ACHN (cell line): ENCODE measurements at regions not wholly inside any gene's neighbourhood (a gene's known extent, or its start where the extent isn't known, plus 50 kb on each side); places are given as distances from the start of the nearest gene placed in this dataset.

Experiments used
- DNase-seq: peaks from one replicate; pipeline ENCODE4 v3.0.0-alpha.2; 2015
- in situ Hi-C: cut with HindIII; loops from 2 replicates; pipeline ENCODE4 v1.10.0; 2017; ENCODE audit warnings: low sequenced_read_pairs, low pct_ligation_motif_present, low pct_unique_long_range_greater_than_20kb

DNA sequence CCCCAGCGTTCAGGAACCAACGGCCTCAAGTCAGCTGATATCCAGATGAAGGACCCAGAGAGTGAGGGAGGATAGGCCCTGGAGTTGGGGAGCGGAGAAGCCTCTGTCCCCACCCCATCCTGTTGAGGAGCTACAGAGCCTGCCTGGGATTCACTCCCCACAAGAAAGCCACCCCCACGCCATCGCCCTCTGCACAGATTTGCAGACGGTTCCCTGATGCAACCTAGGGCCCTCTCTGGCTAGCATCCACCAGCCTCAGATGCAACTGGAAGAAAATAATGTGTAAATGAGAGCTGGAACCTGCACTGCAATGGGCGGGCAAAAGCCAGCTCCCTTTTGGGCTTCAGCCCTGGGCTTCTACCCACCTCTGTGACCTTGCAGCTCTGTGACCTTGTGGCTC lies 185.6 kb downstream of the BCOR start:
- in situ Hi-C loops: no loop called here
- no peak for DNase-seq

DNA sequence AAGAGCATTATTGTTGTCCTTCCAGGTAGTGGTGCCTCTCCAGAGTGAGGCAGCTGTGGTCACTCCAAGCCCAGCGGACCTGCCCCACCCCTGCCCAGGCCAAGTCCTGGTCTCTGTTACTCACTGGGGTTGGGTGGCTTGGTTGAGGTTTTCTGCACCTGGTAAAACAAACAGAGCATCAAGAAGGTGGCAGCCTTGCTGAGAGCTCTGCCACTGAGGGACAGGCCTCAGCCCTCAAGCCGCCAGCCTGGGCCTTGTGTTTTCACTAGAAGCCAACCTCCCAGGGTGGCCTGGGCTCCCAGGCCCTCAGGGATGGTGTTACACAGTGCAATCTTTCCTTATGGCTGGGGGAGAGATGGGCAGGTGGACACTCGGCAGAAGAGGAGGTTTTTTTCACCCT lies 182.7 kb downstream of the BCOR start:
- DNase-seq: no peak
- in situ Hi-C loops: no loop called here

DNA sequence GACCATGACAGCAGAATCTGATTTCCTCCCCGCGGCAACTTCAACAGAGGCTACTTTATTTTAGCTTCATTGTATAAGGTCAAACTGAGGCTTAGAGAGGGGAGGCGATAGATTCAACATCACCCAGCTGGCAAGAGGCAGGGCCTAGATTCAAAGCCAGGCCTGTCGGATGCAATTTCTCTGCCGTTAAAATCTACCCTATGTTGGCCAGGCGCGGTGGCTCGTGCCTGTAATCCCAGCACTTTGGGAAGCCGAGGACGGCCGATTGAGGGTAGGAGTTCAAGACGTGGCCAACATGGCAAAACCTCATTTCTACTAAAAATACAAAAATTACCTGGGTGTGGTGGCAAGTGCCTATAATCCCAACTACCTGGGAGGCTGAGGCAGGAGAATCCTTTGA lies 182.2 kb downstream of the BCOR start:
- in situ Hi-C loops: no loop called here
- DNase-seq: no peak

DNA sequence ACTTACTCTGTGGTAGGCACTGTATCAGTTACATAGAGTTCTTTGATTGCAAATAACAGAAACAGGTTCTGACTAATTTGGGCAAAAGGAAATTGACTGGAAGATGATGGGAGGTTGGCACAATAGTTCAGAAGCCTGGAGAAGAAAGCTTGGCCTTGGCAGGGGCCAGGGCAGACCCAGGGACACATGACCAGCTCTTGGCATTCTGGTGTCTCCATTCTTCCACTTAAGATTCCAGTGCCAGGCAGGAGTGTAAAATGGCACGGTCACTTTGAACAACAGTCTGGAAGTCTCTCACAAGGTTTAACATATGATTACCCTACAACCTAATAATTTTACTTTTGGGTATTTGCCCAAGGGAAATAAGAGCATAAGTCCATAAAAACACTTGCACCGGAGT lies 175.9 kb downstream of the BCOR start:
- in situ Hi-C loops: no loop called here
- DNase-seq: no peak

DNA sequence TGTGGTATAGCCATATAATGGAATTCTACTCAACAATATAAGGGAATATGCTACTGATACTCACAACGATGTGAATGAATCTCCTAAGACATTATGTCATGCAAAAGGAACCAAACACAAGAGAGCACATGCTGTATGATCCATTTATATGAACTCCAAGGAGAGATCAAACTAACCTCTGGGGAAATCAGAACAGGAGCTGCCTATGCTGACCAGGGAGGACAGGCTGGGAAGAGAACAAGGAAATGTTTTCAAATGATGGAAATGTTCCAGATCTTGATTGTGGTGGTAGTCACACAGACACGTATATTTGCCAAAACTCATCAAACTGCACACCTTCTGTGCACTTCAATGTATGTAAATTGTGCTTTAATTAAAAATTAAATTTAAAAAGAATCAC lies 175.3 kb downstream of the BCOR start:
- DNase-seq: no peak

DNA sequence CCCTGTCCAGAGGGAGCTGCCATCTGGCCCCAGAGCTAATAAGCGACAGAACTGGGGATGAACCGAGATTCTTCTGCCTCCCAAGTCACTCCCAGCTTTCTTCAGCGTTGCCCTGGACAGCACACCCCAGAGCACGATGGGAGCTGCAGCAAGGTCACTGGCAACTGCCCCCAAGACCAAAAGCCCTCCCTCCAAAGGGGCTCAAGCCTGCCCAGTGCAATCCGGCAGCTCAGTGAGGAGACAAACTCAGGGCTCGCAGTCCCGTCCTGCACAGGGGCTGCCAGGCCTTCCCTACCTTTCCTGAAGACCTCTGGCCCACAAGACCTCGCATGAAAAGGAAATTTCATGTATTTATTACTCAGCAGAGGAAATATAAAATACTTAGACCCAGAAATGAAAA lies 174.8 kb downstream of the BCOR start:
- DNase-seq: no peak
- in situ Hi-C loops: no loop called here

More for the DNA sequence above, 175.3 kb downstream of the BCOR start:
- in situ Hi-C loops: no loop called here

DNA sequence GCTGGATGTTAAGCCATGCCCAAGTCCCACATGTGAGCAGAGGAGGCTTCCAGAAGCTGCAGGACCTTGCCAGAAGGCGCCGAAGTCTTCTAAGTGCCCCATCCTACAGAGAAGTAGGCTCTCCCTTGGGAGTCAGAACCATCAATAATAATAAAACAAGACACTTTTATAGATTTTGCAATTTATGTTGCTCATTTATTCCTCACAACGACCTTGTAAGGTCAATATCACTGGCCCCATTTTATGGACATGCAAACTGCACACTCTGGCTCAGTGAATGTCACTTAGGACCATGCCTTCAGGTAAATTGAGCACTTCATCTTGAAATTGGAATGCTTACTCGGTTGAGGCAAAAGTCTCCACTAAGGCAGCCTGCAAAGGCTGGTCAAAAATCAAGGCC lies 170.4 kb downstream of the BCOR start:
- in situ Hi-C loops: no loop called here

DNA sequence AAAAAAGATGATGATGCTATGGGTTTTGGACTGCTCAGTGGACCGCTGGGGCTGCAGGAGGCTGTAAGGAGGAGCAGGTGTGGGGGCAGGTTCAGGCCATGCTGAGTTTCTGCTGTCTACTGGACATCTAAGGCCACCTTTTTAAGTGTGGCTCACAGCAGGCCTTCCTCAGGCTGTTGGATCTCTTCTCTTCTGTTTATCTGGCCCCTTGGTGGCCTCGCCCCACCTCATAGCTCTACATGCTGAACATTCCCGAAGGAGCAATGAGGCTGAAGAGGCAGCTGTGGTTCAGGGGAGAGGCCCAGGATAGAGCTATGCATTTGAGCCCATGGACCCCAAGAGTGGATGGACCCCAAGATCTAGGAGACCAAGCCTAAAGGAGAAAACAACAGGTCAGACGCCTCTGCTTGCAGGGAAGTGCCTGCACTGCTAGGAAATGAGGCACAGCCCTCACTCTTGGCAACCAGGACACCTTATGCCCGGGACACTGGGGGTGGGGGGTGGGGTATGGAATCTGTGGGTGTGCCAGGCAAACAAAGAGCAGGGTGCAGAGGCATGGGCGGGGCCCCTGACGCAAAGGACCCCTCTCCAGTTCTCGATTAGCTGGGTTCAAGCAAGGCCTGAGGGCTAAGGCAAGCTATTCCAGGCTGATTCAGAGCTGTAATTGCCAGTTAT lies 168.9 kb downstream of the BCOR start:
- in situ Hi-C loops: no loop called here
- no peak for DNase-seq

More for the DNA sequence above, 170.4 kb downstream of the BCOR start:
- DNase-seq: no peak

DNA sequence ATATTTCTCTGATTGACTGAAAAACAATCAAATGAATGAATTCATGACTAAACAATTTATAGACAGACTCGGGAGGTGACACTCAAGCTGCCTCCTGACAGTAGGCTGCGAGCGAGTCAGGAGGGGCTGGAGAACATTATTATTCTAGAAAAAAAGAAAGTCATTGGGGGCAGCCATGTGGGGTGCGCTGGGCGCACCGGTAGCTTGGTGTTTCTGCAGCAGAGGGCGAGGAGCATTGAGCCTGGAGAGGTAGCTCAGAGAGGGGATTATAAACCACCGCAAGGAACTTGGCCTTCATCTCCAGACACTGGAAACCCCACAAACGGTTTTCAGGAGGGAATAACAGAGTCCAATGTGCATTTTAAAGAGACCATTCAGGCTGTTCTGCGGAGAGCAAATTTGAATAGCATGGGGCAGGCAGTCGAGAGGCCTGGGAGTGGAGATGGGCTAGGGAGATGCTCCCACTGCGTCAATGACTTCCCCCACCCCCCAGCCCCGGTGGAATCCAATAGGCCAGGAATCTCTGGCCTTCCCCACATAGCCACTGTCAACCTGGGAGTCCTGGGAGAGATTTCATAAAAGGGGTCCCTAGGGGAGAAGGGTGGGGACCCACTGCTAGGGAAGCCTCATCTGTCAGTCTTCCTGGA lies 168.3 kb downstream of the BCOR start:
- in situ Hi-C loops: no loop called here

DNA sequence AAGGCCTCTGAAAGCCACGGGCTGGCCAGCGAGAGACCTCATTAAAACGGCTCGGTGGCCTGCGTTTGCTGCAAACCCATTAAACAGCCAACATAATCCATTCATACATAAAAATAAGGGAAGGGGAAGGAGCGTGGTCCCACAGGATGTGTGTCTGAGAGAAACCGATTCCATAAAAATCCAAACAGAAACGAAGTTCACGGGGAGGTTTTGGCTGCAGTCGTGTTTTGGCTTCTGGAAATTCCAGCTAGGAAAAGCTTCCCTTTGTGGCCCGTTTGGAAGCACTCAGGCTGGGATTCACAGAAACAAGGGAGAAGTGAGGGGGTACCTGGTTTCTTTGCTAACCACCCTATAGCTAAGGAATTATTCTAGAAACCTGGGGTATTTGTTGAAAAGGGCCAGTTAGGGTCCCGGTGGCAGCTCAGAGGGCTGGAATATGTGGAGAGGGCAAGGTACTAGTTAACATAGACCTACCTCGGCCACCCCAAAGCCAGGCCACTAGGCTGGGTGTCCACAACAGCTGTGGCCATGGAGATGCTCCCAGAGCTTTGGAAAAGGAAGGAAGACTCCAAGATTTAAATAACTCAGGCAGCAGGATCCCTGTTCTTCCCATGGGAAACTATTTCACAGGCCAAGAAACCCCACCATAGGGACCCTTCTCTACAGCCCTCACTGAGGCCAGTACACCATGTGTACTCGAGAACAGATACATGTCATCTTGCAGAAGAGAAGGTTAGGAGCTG lies 166.8 kb downstream of the BCOR start:
- in situ Hi-C loops: no loop called here
- no peak for DNase-seq

More for the DNA sequence above, 168.3 kb downstream of the BCOR start:
- DNase-seq: no peak

DNA sequence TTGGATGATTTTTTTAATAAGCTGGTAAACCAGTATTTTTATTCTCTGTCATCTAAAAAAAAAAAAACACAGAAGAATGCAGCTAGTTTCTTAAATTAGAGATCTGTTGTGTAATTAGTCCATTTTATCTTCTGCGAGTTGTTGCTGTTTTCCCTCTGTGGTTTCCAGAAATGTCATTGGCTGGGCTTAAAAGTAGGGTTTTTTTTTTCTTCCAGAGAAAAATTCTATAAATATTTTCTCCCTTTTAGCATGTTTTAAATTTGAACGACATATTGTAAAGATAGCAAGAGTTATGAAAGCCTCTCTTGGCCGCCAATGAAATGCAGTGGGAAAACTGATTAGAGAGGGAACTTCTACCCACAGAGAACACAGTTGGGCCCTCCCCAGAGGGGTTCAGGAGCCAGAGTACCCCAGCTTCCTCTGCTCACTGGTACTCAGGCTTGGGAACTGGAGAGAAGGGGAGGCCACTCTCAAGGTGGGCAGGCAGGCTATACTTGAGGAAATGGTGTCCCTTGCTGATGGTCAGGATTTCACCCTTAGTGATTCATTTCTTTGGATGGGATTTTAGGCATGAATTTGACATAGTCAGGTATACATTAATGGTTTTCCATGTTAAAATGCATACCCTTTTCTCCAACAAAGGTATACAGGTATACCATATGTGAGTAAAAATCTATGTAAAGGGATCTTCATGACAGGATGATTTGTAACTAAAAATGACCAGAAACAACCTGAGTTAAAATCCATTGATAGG lies 166.1 kb downstream of the BCOR start:
- no peak for DNase-seq
- in situ Hi-C loops: no loop called here

DNA sequence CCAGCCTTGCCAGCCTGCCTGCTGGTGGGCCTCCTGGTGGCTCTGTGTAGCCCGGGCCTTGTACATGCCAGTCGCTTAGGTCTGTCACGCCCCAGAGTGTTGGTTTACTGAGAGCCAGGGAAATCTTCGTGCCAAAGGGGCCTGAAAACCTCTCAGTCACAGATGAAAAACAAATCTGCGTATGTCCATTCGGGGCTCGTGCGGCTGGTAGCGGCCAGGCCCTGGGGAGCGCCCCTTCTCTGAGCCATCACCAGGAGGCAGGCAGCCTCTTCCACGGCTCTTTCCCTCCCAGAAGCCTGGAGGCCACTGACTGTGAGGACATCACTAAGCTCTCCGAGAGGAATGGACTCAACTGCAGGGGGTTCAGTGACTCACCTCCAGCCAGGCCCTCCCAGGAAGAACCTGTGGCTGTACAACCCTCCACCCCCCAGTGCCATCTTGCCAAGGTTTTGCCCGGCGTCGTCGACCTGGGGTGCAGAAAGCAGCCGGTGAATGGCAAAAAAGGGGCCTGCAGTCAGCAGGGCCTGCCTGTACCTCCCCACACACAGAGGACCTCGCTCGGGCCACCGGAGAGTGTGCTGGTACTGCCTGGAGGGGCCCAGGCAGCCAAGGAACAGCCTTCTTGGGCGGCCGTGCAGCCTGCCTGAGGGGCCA lies 162.2 kb downstream of the BCOR start:
- DNase-seq: no peak
- in situ Hi-C loops: no loop called here

DNA sequence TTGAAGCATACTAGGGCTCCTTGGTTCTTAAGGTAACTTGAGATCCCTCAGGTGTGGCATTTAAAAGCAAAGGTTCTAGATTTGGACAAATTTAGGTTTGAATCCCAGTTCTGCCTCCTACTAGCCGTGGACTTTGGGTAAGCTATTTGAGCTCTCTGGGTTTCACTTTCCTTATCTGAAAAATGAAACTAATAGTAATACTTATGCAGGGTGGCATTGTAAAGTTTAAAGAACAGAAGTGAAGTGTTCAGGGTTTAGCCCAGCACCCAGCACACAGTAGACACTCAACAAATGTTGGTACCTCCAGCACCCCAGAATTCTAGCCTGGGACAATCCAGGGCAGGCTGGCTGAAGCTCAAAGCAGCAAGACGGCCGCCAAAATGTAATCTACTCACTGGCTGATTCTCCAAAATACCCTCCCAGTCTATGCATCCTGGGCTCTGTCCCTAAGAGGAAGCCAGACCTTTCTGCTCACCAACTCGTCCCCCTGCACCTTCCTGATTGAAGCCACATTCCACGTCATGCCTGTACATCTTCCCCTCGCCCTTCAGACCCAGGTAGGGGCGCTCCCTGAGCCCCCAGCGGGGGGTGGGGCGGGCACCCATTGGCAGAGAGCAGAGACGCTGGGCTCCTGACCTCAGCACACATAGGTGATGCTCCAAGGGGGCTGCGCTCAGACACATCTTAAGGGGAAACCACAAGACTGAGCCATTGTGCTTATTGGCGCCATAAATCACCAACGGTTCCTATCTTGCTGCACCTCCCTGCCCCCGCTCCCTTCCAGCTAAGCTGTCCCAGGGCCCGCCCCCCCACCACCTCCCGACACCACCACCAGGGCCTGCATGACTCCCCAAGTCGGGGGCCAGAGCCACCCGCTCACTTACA lies 160.6 kb downstream of the BCOR start:
- no peak for DNase-seq
- in situ Hi-C loops: no loop called here

DNA sequence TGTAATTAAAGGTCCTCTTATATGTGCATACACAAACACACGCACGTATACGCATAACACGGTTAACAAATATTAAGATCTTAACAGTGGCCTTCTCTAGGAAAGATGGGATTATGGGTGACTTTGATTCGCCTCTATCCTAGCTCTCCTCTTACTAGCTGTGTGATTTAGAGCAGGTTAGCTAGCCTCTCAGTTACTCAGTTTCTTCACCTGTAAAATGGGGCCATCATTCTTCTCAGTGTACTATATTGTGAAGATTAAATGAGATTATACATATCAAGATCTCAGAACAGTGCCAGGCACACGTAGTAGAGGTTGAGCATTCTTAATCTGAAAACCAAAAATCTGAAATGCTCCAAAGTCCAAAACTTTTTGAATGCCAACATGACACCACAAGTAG lies 159.3 kb downstream of the BCOR start:
- in situ Hi-C loops: no loop called here

DNA sequence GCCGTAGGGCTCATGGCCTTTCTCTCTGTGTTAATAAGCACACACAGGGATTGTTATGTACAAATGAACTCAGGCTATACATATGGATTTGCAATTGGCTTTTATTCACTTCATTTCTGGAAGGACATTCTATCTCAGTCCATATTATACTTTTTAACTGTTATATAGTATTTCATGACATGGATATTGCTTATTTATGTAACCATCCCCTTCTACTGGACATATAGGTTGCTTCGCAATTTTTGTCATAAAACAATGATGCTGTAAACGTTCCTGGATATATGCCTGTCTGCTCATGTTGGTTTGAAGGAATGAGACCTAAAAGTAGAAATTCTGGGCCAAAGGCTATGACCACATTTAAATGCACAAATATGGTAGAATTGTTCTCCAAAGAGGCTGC lies 158.1 kb downstream of the BCOR start:
- in situ Hi-C loops: no loop called here

More for the DNA sequence above, 159.3 kb downstream of the BCOR start:
- no peak for DNase-seq

DNA sequence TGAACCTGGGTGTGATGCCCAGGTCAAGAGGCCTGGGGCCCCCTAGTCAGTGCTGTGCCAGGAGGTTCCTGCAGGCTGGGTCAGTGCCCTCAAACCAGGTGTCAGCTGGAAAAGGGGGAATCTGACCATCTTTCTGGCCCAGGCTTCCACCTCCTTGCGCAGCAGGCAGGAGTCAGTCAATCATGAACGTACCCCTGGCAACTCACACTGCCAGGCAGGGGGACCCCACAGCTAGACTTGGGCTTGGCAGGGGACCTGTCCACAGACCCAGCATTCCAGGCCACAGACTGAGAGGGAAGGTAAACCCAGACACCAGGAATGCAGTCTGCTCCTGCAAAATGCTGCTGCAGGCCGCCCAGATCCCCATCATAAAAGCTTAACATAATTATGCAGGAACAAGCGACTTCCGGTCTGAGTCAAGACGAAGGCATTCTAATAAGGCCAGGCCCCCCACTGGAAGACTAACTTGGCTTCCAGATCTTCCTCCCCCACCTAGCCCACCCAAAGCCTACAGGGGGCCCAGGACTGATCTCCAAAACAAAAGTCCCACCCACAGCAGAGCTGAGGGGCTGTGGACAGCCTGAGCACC lies 156.3 kb downstream of the BCOR start:
- in situ Hi-C loops: no loop called here
- no peak for DNase-seq

More for the DNA sequence above, 158.1 kb downstream of the BCOR start:
- no peak for DNase-seq

DNA sequence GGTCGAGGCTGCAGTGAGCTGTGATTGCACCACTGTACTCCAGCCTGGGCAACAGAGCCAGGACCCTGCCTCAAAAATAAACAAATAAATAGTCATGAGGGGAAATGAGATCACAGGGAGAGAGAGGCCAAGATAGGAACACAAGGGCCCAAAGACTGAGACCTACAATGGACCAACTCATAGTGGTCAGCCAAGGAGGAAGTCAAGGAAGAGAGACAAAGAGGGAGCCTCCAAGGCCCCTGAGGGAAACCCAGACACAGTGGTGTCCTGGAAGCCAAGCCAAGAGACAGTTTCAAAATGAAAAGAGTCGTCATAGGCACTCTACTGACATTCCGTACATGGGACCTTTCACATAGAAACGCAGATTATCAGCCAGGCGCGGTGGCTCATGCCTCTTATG lies 153.3 kb downstream of the BCOR start:
- in situ Hi-C loops: no loop called here
- DNase-seq: no peak
